T-helper 2 cell (primary cell): ENCODE measurements at regions not wholly inside any gene's neighbourhood (a gene's known extent, or its start where the extent isn't known, plus 50 kb on each side); places are given as distances from the start of the nearest gene placed in this dataset.
A peak's percentile ranks its signal among the peaks of the same experiment; 100 is the strongest.

Source experiments
- DNase-seq, 5 experiments: peaks; one replicate each; pipeline versions ENCODE4 v3.0.0 to v3.0.0-alpha.2; 2012 to 2022

- DNase-seq, result peak; percentile 83 to 93 (median 92)
These were observed 64.4 kb upstream of the TM9SF2 start for GRCh38 chr13:99436686-99437416.

GRCh38 chr13:99439048-99439447 is 62.2 kb upstream of the TM9SF2 start:
- DNase-seq, result no peak

- DNase-seq, result peak in 1 of 5 experiments; percentile 77
These were observed 61.2 kb upstream of the TM9SF2 start for GRCh38 chr13:99439850-99440604.

- DNase-seq, result peak in 4 of 5 experiments; percentile 30 to 66 (median 42)
These were observed 58.9 kb upstream of the TM9SF2 start for GRCh38 chr13:99442273-99442895.

- no peak for DNase-seq
These were observed 55.0 kb upstream of the TM9SF2 start for GRCh38 chr13:99446242-99446641.

GRCh38 chr13:99448546-99448945 is 52.7 kb upstream of the TM9SF2 start:
- DNase-seq, result peak in 1 of 5 experiments; percentile 75

- DNase-seq, result peak in 1 of 5 experiments; percentile 81
These were observed 50.9 kb upstream of the TM9SF2 start for GRCh38 chr13:99450416-99450815.
